ENCODE measurements at regions not wholly inside any gene's neighbourhood (a gene's known extent, or its start where the extent isn't known, plus 50 kb on each side); places are given as distances from the start of the nearest gene placed in this dataset.

DNA sequence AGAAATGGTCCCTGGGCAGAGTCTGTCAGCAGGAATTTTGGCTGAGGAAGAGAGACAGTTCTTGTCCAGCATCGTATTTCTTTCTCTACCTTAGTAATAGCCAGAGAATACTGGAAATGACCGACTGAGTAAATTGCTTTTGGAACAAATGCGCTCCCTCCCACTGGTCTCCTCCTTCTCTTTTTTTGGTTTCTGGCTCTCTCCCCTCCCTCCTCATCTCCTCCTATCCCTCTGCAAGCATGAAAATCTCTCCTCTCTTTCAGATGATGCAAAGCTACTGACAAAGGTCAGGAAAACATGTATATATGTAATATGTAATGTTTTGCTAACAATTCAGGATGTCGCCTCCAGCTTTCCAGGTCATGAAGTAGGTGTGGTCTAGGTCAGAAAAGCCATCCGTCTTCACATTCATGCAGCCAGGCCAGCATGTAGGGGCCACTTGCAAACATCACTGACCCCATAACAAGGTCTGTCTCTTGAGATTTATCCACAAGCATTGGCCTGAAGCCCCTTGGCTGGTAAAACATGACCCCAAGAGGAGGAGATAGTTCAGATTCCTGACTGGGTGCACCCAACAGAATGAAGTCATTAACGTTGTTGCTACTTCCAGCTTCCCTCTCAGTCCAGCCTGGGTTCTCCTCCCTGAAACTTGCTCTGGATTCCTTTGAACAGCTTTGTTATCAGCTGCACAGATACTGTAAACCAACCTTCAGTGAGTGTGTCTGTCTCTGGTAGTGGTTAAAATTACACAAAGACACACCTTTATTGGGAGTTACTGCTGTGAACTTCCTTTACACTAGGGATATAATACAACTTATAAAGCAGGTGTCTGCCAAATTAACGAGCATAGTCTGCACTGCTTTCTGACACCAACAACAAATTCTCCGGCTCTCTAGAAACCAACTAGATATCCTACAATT lies 864.4 kb upstream of the KLHL29 start:
- Histone ChIP-seq H3K4me3 (no peak overlapping the region), H3K27ac (no peak overlapping the region)

DNA sequence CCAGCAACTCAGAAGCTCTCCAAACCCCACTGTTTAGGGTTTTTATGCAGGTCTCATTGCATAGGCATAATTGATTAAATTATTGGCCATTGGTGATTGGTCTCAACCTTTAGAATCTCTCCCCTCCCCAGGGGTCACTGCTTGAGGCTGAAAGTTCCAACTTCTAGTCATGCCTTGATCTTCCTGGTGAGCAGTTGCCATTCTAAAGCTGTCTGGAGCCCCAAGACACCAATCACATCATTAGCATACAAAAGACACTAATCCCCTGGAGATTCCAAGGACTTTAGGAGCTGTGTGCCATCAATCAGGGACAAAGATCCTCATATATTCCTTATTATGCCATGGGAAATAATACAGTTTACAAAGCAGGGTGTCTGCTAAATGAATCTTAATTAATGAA lies 863.4 kb upstream of the KLHL29 start:
- Histone ChIP-seq H3K27ac (no peak overlapping the region), H3K4me3 (no peak overlapping the region)

DNA sequence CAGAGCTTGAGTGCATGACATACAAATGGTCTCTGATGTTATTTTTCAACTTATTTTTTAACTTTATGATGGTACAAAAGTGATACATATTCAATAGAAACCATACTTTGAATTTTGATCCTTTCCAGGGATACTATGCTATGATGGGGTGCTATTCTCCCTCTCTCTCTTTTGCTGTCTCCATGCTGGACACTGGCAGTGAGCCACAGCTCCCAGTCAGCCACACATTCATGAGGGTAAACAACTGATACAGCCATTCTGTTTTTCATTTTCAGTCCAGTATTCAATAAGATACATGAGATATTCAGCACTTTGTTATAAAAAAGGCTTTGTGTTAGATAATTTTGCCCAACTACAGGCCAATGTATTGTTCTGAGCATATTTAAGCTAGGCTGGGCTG lies 859.3 kb upstream of the KLHL29 start:
- Histone ChIP-seq H3K4me3 (no peak overlapping the region), H3K27ac (no peak overlapping the region)

DNA sequence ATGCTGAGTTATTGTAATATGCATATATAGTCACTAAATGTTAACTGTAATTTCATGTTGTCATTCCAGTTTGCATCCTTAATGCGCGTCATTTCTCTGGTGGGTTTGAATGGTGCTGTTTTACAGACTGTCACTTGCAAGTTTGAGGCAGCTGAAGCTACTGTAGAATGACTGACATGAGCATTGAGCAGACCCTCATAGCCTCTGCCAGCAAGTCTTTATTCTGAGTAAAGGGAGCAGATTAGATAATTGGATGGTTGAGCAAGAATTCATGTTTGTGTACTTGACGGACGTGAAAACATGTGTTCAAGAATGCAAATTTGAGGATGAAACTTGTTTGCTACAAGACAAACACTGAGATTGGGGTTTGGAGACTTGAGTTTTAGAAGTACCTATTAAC lies 854.8 kb upstream of the KLHL29 start:
- H3K27ac ChIP-seq = no peak overlapping the region
- no peak overlapping the region for H3K4me3 ChIP-seq

DNA sequence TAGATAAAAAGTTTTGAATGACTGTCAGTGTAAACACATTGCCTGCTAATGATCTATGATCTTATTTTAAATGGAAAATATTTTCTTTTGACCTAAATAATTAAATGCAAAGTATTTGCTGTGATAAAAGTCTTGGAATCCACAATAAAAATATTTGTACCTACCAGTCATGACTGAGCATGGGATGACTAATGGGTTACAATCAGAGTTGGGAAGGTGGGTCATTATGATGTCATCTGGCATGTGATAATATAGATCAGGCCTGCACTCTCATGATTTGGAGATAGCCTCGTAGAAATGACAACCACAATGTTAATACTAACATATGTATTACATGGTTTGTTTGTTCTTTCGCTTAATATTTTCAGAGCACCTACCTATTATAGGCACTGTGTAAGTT lies 848.8 kb upstream of the KLHL29 start:
- H3K27ac ChIP-seq = no peak overlapping the region
- H3K4me3 ChIP-seq = no peak overlapping the region

DNA sequence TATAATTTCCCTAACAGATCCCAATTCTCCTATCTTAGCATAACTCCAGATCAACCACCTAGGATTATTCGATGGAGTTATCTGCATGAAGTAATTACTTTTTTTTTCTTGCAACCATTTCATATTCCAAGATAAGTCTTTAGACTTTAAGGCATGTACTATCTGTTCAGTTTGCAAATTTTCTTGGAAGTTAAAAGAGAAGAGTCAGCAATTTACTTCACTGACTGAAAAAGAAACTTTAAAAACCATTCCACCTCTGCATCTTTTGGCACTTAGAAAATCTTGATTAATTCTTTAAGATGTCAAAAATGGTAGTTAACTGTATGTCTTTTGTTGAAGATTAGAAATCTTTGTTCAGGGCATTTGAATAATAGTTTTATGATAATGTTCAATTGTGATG lies 830.5 kb upstream of the KLHL29 start:
- Histone ChIP-seq H3K4me3 (no peak overlapping the region), H3K27ac (no peak overlapping the region)

DNA sequence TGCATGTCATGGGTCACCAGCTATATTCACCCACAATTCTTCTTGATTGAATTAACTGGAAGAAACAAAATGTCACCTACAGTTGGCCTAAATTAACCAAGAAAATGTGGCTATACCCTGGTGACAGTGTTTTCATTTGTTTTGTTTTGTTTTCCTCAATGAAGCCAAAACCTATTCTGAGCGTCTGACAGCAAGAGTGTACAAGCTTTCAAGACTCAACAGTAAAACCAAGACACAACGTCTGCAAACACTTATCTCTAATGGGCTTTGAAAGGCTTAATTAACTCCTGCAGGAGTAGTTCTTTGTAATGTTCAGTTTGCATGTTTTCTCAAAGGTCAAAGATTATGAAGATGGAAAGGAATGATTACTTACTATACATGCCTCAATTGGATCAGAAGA lies 827.6 kb upstream of the KLHL29 start:
- Histone ChIP-seq H3K4me3 (no peak overlapping the region), H3K27ac (no peak overlapping the region)

DNA sequence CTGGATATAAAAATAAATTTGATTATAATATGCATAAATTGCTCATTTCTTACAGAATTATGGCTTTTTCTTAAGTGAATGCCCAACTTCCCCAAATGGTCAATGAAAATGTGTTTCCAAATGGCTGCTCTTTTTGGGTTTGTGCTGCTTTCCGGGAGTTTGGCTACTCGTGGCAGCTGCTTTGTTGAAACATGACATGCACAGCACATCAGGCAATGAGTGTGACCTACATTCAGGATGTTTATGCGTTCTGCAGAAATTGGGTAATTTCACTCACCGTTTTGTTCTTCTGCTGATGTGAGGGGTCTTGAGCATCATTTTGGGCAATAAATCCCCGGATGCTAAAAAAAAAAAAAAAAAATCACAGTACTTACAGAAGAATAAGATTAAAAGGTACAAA lies 825.0 kb upstream of the KLHL29 start:
- Histone ChIP-seq H3K4me3 (no peak overlapping the region), H3K27ac (no peak overlapping the region)

DNA sequence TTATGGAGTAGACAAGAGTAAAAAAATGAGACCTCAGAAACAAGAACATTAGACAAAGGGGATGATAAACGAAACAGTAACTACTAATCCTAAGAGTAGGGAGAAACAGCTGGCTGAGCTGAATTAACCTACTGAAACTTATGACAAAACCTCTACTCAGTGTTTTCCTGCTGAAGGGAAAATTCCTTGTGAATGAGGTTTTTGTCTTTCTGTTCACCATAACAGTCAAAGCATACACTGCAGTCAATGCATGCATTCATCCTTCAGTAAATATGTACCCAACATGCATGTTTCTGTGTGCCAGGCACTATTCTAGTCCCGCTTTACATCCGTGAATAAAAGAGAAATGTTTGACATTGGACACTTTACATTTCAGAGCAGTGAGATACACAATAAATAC lies 805.6 kb upstream of the KLHL29 start:
- Histone ChIP-seq H3K27ac (no peak overlapping the region), H3K4me3 (no peak overlapping the region)

DNA sequence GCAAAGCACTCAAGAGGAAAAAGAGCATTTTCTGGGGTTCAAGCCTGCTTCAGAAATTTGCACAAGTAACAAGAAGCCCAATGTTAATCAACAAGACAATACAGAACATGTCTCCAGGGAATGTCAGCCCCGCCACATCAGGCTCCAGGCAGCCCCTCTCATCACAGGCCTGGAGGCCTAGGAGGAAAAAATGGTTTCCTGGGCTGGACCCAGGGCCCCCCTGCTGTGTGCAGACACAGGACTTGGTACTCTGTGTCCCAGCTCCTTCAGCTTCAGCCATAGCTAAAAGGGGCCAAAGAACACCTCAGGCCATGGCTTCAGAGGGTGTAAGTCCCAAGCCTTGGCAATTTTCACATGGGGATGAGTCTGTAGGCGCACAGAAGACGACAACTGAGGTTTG lies 802.9 kb upstream of the KLHL29 start:
- H3K4me3 ChIP-seq = no peak overlapping the region
- H3K27ac ChIP-seq = no peak overlapping the region

DNA sequence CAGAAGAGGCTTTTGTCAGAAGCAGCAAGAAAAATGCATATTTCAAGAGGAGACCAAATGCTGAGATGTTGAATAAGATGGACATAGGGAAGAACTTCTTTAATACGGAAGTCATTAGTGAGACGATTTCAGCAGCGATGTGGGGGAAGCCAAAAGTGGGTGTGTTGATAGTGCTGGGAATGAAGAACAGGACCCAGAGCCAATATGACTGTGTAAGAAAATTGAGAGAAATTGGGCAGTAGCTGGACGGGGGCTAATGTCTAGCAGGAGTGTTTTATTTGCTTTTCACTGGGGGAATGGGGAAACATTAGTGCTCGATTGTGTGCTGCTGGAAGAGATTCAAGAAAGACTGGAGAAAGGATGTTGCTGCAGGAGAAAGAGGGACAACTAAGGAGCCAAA lies 788.7 kb upstream of the KLHL29 start:
- Histone ChIP-seq H3K4me3 (no peak overlapping the region), H3K27ac (no peak overlapping the region)

DNA sequence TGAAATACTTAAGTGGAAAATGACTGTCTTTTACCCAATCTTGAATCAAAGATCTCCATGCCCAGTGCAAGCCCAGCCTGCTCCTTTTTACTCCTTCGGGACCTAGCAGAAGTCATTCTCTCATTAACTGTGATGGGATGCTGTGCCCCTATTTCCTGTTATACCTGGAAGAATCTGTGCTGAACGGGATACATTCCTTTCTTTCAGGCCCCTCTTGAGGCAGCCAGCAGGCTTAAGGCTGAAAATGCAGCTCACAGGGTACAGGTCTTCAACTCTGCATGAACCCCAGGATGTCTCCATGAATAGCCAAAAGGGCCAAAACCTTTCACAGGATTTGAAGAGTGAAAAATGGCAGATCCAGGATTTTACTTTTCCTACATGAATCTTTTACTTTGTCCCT lies 784.8 kb upstream of the KLHL29 start:
- Histone ChIP-seq H3K4me3 (no peak overlapping the region), H3K27ac (no peak overlapping the region)

DNA sequence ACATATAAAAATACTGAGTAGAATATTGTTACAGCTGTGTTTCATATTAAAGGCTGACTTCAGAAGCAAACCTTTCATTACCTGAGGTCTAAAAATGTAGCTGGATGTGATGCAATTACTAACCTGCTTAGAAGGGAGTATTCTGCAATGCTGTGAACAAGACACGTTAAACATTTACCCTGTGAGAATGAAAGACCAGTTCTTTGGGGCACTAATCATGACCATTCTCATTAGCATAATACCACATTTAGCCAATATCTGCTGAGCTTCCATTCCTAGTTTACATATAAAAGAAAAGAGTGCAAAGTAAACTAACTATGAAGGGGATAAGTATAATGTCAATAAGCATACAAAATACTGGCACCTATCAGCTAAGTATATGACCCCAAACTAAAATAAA lies 784.0 kb upstream of the KLHL29 start:
- Histone ChIP-seq H3K4me3 (no peak overlapping the region), H3K27ac (no peak overlapping the region)

DNA sequence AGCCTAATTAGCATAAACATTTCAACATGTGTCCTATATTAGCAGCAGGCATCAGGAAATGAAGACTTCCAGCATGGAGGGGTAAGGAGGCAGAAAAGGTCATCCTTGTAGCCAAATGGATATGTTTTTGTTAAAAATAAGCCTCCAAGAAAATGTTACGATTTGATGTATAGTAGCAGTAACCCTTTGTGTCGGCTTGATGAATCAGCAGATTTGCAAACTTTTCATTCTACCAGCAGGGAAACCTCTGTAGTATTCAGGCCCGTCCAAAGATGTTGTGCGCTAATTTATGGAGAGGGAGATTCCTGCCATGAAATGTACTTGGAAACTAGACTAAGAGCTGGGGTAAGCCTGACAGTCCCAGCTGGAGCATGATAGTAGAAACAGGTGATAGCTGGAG lies 780.8 kb upstream of the KLHL29 start:
- Histone ChIP-seq H3K4me3 (no peak overlapping the region), H3K27ac (no peak overlapping the region)

DNA sequence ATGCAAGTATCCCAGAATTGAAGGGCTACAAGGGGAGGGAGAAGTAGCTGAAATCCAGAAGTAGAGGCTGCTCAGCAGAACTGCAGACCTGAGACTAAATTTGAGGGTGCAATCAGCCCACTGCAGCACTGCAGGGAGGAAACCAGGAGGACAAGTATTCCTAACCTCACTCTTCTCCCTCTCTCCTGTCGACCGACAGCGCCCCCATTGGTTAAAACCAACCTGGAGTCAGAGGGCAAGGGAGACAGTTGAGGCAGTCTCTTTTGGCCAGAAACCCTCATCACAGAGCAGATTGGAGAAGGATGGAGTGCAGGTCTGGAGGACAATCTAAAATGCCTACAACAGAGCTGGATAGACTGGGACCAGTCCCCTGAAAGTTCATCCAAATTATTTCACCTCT lies 768.9 kb upstream of the KLHL29 start:
- Histone ChIP-seq H3K4me3 (no peak overlapping the region), H3K27ac (no peak overlapping the region)

DNA sequence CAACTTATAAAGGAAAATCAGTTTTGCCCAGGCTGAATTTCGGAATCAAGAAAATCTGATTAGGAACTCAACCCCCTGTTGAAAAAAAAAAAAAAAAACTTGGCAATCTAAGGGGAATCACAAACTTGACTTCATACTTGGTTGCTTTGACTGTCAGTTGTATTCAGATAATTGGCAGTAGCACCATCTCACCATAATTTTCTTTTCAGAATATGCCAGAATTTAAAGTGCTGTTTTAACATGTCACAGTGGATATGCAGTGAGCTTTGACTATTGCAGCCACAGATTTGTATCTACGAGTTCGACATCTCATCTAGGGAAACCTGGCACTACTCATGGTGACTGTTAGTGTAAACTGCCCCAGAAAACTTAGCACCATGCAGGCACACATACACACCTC lies 761.4 kb upstream of the KLHL29 start:
- Histone ChIP-seq H3K4me3 (no peak overlapping the region), H3K27ac (no peak overlapping the region)

DNA sequence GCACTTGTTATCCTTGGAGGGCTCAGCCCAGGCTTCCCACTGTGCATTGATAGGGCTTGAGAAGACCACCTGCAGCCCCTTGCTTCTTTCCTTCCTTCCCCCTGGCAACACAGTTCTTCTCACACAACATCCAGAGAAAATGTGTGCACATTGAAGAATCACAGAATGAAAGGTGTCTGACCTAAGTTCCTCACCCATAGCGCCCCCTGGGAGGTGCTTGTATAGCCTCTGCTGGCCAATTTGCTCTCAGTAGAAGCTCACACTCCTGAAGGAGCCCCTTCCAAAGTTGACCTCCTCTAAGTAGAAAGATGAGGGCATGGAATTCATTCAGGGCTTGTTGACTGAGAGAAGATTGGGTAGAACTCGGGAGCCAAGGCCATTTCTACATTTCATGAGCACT lies 758.4 kb upstream of the KLHL29 start:
- H3K4me3 ChIP-seq = no peak overlapping the region
- no peak overlapping the region for H3K27ac ChIP-seq

DNA sequence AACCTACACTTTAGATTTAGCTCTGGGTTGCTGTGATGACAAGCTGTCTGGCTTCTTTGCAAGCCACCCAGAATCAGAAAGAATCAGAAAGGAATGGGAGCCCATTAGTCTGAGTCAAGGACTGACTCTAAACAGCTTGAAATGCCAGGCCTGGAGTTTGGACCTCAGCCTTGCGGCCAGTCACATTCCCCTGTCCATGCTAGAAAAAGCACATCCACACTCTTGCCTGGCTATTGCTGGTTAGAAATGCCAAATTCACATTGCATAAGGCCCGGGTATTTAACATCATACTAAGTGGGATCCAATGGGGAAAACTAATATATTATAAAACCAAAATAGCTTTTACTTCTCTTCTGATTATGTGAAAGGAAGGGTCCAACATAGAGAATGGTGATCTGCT lies 756.8 kb upstream of the KLHL29 start:
- H3K27ac ChIP-seq = no peak overlapping the region

DNA sequence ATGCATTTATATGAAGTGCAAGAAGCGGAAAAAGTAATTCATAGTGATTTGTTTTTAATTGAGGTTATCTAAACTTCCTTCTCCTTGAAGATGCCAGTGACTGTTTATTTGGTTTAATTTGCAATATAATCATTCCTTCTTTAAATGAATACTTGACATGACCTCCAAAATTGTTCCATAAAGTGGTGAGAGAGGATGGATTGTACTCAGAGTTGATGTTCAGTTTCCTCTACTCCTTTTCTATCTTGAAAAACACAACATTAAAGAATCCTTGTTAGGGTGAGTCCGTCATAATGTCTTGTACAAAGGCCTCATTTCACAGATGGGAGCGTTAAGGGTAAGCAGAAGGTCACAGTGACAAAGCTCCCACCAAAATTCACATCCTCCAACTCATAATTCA lies 756.1 kb upstream of the KLHL29 start:
- H3K27ac ChIP-seq = no peak overlapping the region
- H3K4me3 ChIP-seq = no peak overlapping the region

More for the DNA sequence above, 756.8 kb upstream of the KLHL29 start:
- H3K4me3 ChIP-seq = no peak overlapping the region

DNA sequence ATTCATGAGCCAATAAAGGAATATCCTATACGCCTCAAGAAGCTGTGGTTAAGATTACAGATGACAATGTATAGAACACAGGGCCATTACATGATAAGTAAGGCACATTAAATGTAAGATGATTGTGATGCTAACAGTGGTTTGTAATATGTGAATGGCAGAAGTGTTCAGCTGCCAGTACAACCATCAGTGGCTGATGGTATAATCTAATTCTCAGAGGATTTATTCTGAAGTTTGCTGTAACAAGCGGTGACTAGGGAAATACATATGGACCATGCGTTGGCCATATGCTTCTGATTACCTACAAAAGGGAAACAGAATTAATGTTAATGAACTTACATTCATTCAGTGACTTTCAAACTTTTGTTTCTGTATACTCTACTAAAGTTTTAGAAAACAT lies 750.8 kb upstream of the KLHL29 start:
- H3K4me3 ChIP-seq = no peak overlapping the region
- H3K27ac ChIP-seq = no peak overlapping the region

DNA sequence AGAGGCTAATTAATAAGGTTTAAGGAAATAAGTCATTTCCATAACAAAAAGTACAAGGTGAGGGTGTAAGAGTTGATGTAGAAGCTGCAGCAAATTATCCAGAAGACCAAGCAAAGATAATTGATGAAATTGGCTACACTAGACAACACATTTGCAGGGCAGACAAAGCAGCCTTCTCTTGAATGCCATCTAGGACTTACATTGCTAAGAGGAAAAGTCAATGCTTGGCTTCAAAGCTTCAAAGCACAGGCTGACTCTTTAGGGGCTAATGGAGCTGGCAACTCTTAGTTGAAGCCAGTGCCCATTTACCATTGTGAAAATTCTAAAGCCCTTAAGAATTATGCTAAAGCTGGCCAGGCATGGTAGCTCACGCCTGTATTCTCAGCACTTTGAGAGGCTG lies 728.6 kb upstream of the KLHL29 start:
- Histone ChIP-seq H3K4me3 (no peak overlapping the region), H3K27ac (no peak overlapping the region)

DNA sequence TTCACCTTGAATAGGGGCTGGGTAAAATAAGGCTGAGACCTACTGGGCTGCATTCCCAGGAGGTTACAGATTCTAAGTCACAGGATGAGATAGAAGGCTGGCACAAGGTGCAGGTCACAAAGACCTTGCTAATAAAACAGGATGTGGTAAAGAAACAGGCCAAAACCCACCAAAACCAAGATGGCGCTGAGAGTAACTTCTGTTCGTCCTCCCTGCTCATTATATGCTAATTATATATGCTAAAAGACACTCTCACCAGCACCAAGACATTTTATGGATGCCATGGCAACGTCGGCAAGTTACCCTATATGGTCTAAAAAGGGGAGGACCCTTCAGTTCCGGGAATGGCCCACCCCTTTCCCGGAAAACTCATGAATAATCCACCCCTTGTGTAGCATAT lies 711.5 kb upstream of the KLHL29 start:
- Histone ChIP-seq H3K4me3 (no peak overlapping the region), H3K27ac (no peak overlapping the region)

Measured in skin epidermis (tissue), 12 donors.